ENCODE measurements at regions not wholly inside any gene's neighbourhood (a gene's known extent, or its start where the extent isn't known, plus 50 kb on each side); places are given as distances from the start of the nearest gene placed in this dataset.
"Not testable (repeated sequence)": the region's sequence is repeated elsewhere in the genome, so short reads cannot be mapped to it uniquely, and the experiment has no call there.

DNA sequence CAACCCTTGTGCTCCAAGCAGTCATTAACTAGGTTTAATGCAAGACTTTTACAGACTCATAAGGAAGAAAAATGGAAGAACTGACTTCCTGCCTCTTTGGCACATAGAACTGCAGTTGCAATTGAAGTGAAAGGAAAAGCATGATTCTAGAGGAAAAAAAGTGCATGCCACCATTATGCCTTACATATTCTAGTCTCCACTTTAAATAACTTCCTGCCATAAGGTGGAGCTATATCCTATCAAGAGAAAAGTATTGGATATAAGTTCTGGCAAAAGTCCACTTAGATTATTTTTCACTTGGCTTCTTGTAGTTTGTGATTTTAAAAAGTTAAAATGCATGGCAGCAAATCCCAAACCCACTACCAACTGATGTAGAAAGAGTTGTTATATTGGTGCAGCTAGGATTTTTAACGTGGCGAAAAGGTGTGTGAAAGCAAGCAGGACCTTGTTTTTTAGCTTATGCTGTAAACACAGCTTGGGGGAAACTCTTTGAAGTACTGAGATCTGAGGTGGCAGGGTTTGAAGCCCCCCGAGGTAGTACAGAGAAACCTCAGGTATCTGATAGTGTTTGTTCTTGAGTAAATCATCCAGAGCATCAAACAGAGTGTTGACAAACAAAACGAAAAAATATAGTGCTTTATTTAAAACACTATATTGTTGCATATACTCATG is 117.9 kb downstream of the ANXA1 start:
- Mint-ChIP-seq H3K27ac (no peak overlapping the region), H3K4me1 (ENCODE audit: low read depth) (peaks cover 19% of the 10 kb centered on the region), H3K4me3 (no peak overlapping the region), H3K36me3 (ENCODE audit: low read depth) (no peaks in the 10 kb centered on the region), H3K27me3 (no peaks in the 10 kb centered on the region), H3K9me3 (peaks cover 4% of the 10 kb centered on the region)
- intact Hi-C loops (cut with micrococcal nuclease): loop anchor here (10.0 kb wide), 1 partner anchor 65 kb away; no protein-coding TSS in a partner anchor

DNA sequence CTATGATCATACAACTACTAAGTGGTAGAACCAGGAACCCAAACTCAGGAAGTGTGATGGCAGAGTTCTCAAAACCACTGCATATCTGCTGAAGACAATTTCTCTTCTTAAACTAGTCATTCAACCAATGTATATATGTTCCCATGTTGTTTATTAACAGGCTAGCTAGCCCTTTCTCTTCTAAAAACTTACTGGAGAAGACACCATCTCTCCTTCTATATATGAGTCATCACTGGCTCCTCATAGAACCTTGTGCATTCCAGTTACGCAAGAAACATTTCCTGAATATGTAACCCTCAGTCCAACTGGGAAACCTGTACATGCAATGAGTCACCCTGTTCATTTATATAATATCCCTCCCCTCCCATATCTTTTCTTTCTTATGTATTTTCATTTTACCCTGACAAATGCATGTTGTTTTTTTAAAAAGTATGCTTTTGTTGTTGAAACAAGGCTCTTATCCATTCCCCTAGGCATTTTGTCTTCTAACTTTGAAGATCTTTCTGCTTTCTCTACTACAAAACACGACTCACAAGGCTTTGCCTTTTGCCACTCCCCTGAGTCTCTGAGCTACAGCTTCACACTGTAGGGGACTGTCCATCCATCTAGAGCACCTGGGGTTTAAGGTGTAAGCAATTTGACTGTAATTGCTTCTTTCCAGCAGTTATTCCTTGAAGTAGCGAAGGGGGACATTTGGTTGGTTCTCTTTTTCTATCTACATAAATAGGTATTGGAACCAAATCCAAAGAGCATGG is 119.5 kb downstream of the ANXA1 start:
- Mint-ChIP-seq H3K27me3 (no peaks in the 10 kb centered on the region), H3K9me3 (peaks cover 8% of the 10 kb centered on the region), H3K4me3 (no peak overlapping the region), H3K27ac (no peak overlapping the region), H3K4me1 (ENCODE audit: low read depth) (peaks cover 16% of the 10 kb centered on the region), H3K36me3 (ENCODE audit: low read depth) (no peaks in the 10 kb centered on the region)
- intact Hi-C loops (cut with micrococcal nuclease): loop anchor here (10.0 kb wide), 1 partner anchor 64 kb away; no protein-coding TSS in a partner anchor

DNA sequence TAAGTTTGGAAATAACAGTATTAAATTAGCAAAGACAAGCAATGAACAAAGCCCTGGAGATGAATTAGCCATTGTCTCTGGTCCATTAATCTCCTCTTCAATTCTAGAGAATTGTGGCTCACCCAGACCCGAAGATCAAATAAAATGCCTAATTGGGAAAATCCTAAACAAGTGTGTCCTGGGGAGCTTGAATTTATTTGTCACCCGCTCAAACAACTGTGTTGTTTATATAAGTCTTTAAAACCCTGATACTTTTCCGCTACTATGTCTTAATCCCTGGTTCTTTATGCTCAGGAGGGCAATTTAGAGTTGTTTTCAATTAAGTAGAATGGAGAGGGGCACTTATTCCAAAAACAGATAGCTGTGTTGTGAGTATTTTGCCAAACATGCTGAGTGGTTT is 128.4 kb downstream of the ANXA1 start:
- peaks cover 11% of the 10 kb centered on the region for H3K4me1 Mint-ChIP-seq (ENCODE audit: low read depth)
- no peak overlapping the region for H3K4me3 Mint-ChIP-seq

DNA sequence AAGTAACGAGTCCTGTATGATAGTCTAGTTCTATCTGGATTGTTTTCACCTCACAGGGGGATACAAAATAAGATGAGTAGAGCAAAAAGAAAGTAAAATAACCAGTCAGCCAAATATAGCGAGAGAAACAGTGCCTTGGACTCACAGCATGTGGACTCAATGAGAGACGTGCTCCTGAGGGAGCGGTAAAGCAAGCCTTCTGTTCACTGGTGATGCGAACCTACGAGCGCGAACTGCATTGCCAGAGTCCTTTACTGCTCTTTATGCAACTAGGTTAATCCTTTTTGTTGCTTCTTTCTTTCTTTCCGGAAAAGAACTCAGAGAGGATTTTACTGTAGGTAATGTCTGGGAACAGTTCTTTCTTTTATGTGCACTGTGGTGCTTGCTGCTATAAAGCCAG is 132.7 kb downstream of the ANXA1 start:
- Mint-ChIP-seq H3K9me3 (no peaks in the 10 kb centered on the region), H3K36me3 (ENCODE audit: low read depth) (no peaks in the 10 kb centered on the region), H3K4me3 (no peak overlapping the region), H3K27me3 (no peaks in the 10 kb centered on the region), H3K27ac (no peak overlapping the region), H3K4me1 (ENCODE audit: low read depth) (no peaks in the 10 kb centered on the region)
- intact Hi-C loops (cut with micrococcal nuclease): no loop called here

More for the DNA sequence above, 128.4 kb downstream of the ANXA1 start:
- H3K36me3 Mint-ChIP-seq (ENCODE audit: low read depth): no peaks in the 10 kb centered on the region
- H3K27me3 Mint-ChIP-seq: no peaks in the 10 kb centered on the region
- H3K9me3 Mint-ChIP-seq: no peaks in the 10 kb centered on the region
- H3K27ac Mint-ChIP-seq: no peak overlapping the region
- intact Hi-C loops (cut with micrococcal nuclease): no loop called here

DNA sequence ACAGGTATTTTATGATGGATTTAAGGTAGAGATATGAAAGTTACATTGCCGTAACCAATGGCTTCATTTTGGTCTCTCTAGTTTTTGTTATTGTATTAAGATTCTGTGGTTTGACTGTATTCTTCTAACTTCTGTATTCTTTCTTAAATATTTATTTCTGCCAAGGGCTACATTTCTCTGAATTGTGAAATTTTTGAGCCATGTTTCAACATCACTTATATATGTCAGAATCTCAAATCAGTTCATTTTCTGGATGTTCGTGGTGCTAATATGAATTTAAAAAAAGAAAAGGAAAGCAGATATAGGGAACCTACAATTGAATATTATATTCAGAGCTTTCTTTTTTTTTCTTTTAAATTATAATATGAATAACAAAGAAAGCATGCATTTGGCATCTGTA is 142.7 kb downstream of the ANXA1 start:
- Mint-ChIP-seq H3K27me3 (no peaks in the 10 kb centered on the region), H3K9me3 (peaks cover 16% of the 10 kb centered on the region), H3K27ac (no peak overlapping the region), H3K4me1 (ENCODE audit: low read depth) (no peaks in the 10 kb centered on the region), H3K4me3 (no peak overlapping the region), H3K36me3 (ENCODE audit: low read depth) (no peaks in the 10 kb centered on the region)
- intact Hi-C loops (cut with micrococcal nuclease): no loop called here

DNA sequence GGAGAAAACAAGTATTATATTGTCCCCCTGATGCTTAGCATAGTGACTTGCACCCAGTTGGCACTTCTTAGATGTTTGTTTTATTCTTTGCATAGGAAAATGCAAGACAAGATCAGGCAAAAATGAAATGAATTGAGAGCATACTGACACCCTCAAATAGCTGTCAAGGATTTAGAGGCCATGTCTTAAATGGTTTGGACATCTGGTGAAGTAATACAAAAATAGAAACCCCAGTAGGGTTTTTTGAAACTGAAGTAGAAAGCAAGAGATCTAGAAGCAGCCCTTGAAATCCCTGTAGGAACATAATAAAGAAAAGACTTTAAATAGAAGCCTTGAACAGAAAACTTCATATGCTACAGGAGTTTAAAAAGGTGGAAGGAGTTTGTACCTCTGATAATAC is 174.3 kb downstream of the ANXA1 start:
- no peak overlapping the region for H3K27ac Mint-ChIP-seq
- H3K4me1 Mint-ChIP-seq (ENCODE audit: low read depth): no peaks in the 10 kb centered on the region
- H3K9me3 Mint-ChIP-seq: no peaks in the 10 kb centered on the region
- intact Hi-C loops (cut with micrococcal nuclease): no loop called here
- no peaks in the 10 kb centered on the region for H3K27me3 Mint-ChIP-seq
- H3K36me3 Mint-ChIP-seq (ENCODE audit: low read depth): no peaks in the 10 kb centered on the region
- no peak overlapping the region for H3K4me3 Mint-ChIP-seq

DNA sequence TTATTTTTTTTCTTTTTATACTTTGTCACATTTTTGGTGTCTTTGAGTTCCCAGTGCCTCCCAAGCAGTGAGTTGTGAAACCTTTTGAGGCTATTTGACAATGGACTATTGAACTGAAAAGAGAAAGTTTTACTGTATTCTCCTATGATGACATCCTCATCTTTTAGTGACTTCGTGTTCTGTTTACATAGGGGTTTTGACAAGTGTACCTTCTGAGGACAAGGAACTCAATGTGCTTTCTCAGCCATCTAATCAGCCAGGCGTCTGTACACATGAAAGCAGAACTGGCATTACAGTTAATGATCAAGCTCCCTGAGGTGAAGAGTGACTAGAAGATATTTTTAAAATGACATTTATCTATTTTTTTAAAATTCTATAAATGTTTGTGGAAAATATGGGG is 175.5 kb downstream of the ANXA1 start:
- no peak overlapping the region for H3K4me3 Mint-ChIP-seq
- H3K27me3 Mint-ChIP-seq: no peaks in the 10 kb centered on the region
- no peaks in the 10 kb centered on the region for H3K36me3 Mint-ChIP-seq (ENCODE audit: low read depth)
- H3K9me3 Mint-ChIP-seq: no peaks in the 10 kb centered on the region
- intact Hi-C loops (cut with micrococcal nuclease): no loop called here
- no peaks in the 10 kb centered on the region for H3K4me1 Mint-ChIP-seq (ENCODE audit: low read depth)
- H3K27ac Mint-ChIP-seq: no peak overlapping the region

DNA sequence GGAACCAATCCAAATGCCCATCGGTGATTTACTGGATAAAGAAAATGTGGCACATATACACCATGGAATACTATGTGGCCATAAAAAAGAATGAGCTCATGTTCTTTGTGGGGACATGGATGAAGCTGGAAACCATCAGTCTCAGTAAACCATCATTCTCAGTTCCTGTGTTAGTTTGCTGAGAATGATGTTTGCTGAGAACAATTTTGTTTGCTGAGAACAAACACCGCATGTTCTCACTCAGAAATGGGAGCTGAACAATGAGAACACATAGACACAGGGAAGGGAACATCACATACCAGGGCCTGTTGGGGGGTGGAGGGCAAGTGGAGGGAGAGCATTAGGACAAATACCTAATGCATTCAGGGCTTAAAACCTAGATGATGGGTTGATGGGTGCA is 185.5 kb downstream of the ANXA1 start:
- H3K9me3 Mint-ChIP-seq; H3K27me3 Mint-ChIP-seq; H3K4me1 Mint-ChIP-seq (ENCODE audit: low read depth); H3K4me3 Mint-ChIP-seq; H3K27ac Mint-ChIP-seq; H3K36me3 Mint-ChIP-seq (ENCODE audit: low read depth): not testable (repeated sequence)
- intact Hi-C loops (cut with micrococcal nuclease): loop anchor here (10.0 kb wide), 1 partner anchor 62 kb away; no protein-coding TSS in a partner anchor

DNA sequence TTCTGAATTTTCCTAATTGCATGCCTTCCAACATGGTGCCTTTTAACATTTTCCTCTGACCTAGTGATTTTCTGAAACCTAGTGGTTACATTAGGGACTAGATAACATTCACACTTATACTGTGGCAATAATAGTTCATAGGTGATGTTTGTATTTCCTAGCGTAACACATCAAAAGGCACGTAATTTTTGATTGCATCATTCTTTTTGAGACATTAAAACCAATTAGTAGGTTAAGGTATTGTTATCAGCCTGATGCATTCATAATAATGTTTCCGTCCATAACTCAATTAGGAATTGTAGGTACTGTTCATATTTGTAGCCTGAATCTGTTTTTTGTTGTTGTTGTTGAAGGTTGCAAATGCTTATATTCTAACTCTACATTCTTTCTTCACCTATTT is 192.4 kb downstream of the ANXA1 start:
- H3K27ac Mint-ChIP-seq: no peak overlapping the region
- no peaks in the 10 kb centered on the region for H3K9me3 Mint-ChIP-seq
- no peak overlapping the region for H3K4me3 Mint-ChIP-seq
- no peaks in the 10 kb centered on the region for H3K36me3 Mint-ChIP-seq (ENCODE audit: low read depth)
- intact Hi-C loops (cut with micrococcal nuclease): no loop called here
- no peaks in the 10 kb centered on the region for H3K4me1 Mint-ChIP-seq (ENCODE audit: low read depth)
- no peaks in the 10 kb centered on the region for H3K27me3 Mint-ChIP-seq

DNA sequence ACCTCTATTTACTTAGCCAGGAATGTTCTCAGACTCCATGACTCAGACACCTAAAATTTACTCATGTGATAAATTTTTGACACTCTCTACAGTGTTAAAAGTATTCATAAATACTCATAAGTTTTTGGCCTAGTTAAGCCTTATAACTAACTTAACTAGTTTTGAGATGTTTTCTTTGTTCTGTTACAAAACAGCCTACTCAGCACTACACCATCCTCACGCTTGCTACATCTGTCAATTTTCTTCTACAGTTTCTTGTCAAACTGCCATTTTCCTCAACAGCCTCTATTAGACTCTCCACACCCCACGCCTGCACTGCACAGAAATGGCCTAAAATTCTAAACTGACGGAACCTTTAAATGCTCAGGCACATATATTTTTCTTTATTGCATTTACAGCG is 195.5 kb downstream of the ANXA1 start:
- H3K9me3 Mint-ChIP-seq: no peaks in the 10 kb centered on the region
- no peaks in the 10 kb centered on the region for H3K27me3 Mint-ChIP-seq
- intact Hi-C loops (cut with micrococcal nuclease): no loop called here
- H3K4me1 Mint-ChIP-seq (ENCODE audit: low read depth): no peaks in the 10 kb centered on the region
- H3K27ac Mint-ChIP-seq: no peak overlapping the region
- no peak overlapping the region for H3K4me3 Mint-ChIP-seq
- H3K36me3 Mint-ChIP-seq (ENCODE audit: low read depth): no peaks in the 10 kb centered on the region

DNA sequence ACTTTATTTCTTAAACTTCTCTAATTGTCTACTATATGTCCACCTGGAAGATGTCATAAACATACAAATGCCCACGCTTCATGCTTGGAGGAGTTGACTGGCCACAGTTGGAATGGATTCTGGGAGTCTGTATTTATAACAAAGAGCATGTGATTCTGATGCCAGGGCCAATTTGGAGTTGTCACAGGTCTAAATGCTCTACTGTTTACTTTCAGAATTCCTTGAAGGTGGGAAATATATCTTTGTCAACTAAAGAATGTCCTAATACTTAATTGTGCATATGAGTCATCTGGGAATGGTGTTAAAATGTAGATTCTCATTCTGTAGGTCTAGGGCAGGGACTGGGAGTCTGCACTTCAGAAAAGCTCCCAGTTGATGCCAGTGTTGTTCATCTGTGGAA is 196.1 kb downstream of the ANXA1 start:
- no peak overlapping the region for H3K27ac Mint-ChIP-seq
- no peaks in the 10 kb centered on the region for H3K4me1 Mint-ChIP-seq (ENCODE audit: low read depth)
- no peaks in the 10 kb centered on the region for H3K9me3 Mint-ChIP-seq
- H3K27me3 Mint-ChIP-seq: no peaks in the 10 kb centered on the region
- H3K36me3 Mint-ChIP-seq (ENCODE audit: low read depth): no peaks in the 10 kb centered on the region
- intact Hi-C loops (cut with micrococcal nuclease): no loop called here
- H3K4me3 Mint-ChIP-seq: no peak overlapping the region

DNA sequence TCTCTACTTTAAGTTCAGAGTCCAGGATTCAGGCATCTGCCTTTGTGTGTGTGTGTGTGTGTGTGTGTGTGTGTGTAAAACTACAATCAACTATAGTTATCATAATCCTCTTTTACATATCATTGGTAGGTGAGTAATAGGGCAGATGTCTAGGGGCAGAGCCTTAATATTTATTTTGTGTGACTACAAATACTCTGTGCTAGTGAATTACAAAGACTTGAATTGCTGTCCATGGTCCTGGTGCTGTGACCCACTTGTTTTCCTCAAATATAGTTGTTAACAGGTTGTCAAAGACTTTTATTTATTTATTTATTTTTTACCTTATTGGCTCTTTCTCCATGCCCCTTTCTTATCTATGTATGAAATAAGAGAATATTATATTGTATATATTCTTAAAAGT is 196.8 kb downstream of the ANXA1 start:
- H3K9me3 Mint-ChIP-seq: no peaks in the 10 kb centered on the region
- no peaks in the 10 kb centered on the region for H3K36me3 Mint-ChIP-seq (ENCODE audit: low read depth)
- no peaks in the 10 kb centered on the region for H3K27me3 Mint-ChIP-seq
- no peak overlapping the region for H3K27ac Mint-ChIP-seq
- H3K4me3 Mint-ChIP-seq: no peak overlapping the region
- no peaks in the 10 kb centered on the region for H3K4me1 Mint-ChIP-seq (ENCODE audit: low read depth)
- intact Hi-C loops (cut with micrococcal nuclease): no loop called here

DNA sequence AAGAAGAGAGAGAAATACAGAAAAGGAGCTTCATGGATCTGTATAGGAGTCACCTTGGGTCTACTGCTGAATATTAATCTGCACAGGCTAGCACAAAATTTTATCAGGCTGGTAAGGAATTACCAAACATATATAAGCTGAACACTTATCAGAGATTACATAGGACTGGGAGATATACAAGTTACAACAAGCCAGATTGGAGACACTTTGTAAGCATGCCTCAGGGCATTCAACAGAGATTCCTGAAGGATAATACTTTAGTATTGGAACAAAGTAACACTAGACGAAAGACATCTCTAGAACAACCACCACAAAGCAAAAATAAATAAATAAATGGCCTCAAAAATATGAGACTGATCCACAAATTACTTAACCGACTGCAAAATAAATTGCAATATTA is 197.8 kb downstream of the ANXA1 start:
- Mint-ChIP-seq H3K36me3 (ENCODE audit: low read depth) (no peaks in the 10 kb centered on the region), H3K27me3 (no peaks in the 10 kb centered on the region), H3K4me3 (no peak overlapping the region), H3K27ac (no peak overlapping the region), H3K9me3 (no peaks in the 10 kb centered on the region), H3K4me1 (ENCODE audit: low read depth) (no peaks in the 10 kb centered on the region)
- intact Hi-C loops (cut with micrococcal nuclease): no loop called here

DNA sequence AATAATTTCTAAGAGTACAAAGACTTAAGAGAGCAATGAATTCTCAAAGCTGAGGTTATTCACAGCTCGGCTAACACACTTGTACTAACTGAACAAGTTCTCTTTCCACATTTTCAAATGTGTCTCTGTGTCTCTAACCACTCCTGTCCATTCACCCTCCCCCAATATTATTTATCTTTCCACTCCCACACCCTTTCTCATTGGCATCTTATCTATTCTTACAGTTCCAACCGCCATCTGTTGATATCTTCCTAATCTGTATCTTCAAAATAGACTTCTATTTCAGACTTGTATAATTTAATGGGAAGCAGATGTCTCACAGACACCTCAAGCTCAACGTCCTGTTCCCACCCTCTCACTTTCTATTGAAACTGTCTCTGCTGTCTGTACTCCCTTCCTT is 205.9 kb downstream of the ANXA1 start:
- intact Hi-C loops (cut with micrococcal nuclease): no loop called here

DNA sequence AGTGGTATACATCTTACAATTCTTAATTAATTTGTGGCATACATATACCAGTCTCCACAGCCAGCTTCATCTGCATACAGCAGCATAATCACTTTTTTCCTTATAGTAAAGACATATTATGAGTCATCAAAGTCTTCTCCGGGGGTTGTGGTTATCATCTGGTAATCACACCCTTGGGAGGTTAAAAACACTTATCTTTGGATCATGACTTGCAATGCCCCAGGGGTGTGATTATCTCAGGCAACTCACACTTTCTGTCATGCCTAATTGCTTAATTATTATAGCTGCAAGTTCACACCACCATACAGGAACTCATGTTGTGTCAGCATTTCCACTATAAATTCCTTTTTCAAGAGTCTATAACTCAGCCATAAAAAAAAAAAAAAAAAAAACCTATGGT is 218.4 kb downstream of the ANXA1 start:
- no peaks in the 10 kb centered on the region for H3K27me3 Mint-ChIP-seq
- H3K4me1 Mint-ChIP-seq (ENCODE audit: low read depth): no peaks in the 10 kb centered on the region

More for the DNA sequence above, 205.9 kb downstream of the ANXA1 start:
- H3K36me3 Mint-ChIP-seq (ENCODE audit: low read depth): no peaks in the 10 kb centered on the region
- no peak overlapping the region for H3K4me3 Mint-ChIP-seq
- no peak overlapping the region for H3K27ac Mint-ChIP-seq
- H3K4me1 Mint-ChIP-seq (ENCODE audit: low read depth): no peaks in the 10 kb centered on the region
- no peaks in the 10 kb centered on the region for H3K9me3 Mint-ChIP-seq
- H3K27me3 Mint-ChIP-seq: no peaks in the 10 kb centered on the region

More for the DNA sequence above, 218.4 kb downstream of the ANXA1 start:
- Mint-ChIP-seq H3K36me3 (ENCODE audit: low read depth) (no peaks in the 10 kb centered on the region), H3K9me3 (no peaks in the 10 kb centered on the region), H3K4me3 (no peak overlapping the region), H3K27ac (no peak overlapping the region)
- intact Hi-C loops (cut with micrococcal nuclease): no loop called here
